Activated CD4-positive, alpha-beta T cell treated with anti-CD3 and anti-CD28 coated beads for 48 hours (primary cell): ENCODE measurements at regions not wholly inside any gene's neighbourhood (a gene's known extent, or its start where the extent isn't known, plus 50 kb on each side); places are given as distances from the start of the nearest gene placed in this dataset.
A peak's percentile ranks its signal among the peaks of the same experiment; 100 is the strongest.
"Not testable (repeated sequence)": the region's sequence is repeated elsewhere in the genome, so short reads cannot be mapped to it uniquely, and the experiment has no call there.

Source experiments
- DNase-seq: peaks from one replicate; pipeline ENCODE4 v3.0.0-alpha.2; 2020

GRCh38 chrX:89539150-89539549 is 382.6 kb upstream of the TGIF2LX start:
- DNase-seq = not testable (repeated sequence)

- not testable (repeated sequence) for DNase-seq
These were observed 364.6 kb upstream of the TGIF2LX start for GRCh38 chrX:89557146-89557545.

- not testable (repeated sequence) for DNase-seq
These were observed 359.6 kb upstream of the TGIF2LX start for GRCh38 chrX:89562079-89562478.

GRCh38 chrX:89563107-89563506 is 358.6 kb upstream of the TGIF2LX start:
- DNase-seq = not testable (repeated sequence)

GRCh38 chrX:89567787-89568186 is 353.9 kb upstream of the TGIF2LX start:
- not testable (repeated sequence) for DNase-seq

GRCh38 chrX:89581868-89582267 is 339.8 kb upstream of the TGIF2LX start:
- not testable (repeated sequence) for DNase-seq

DNA sequence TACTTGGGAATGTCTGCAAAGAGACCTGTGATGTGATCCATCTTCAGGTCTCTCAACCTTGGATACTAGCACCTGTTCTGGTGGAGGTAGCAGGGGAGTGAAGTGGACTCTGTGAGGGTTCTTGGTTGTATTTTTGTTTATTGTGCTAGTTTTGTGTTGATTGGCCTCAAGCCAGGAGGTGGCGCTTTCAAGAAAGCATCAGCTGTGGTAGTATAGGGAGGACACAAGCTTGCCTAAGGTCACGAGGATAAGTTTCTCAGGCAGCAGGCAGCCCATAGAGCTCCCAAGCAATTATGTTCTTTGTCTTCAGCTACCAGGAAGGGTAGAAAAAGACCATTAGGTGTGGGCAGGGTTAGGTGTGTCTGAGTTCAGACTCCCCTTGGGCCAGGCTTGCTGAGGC is 289.9 kb upstream of the TGIF2LX start:
- not testable (repeated sequence) for DNase-seq

GRCh38 chrX:89635887-89636286 is 285.8 kb upstream of the TGIF2LX start:
- DNase-seq = not testable (repeated sequence)

- DNase-seq = not testable (repeated sequence)
These were observed 263.0 kb upstream of the TGIF2LX start for GRCh38 chrX:89658662-89659061.

DNA sequence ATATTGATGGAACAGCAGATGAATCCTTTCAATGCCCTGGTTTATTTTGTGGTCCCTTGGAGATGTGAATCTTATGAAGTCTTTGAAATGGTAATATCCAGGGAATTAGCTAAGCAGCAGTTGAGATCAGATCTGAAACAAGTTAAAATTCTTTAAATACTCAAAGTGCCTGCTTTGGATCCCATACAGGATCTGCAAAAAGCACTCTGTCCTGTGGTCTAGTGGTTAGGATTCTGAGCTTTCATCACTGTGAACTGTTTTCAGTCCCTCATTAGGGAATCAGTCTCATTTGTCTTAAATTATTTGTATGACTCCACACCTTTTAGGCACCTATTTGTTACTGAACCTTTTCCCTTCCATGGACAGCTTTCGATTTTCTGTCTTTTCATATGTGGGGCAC is 215.2 kb upstream of the TGIF2LX start:
- not testable (repeated sequence) for DNase-seq

GRCh38 chrX:89707363-89707927 is 214.3 kb upstream of the TGIF2LX start:
- DNase-seq = not testable (repeated sequence)

DNA sequence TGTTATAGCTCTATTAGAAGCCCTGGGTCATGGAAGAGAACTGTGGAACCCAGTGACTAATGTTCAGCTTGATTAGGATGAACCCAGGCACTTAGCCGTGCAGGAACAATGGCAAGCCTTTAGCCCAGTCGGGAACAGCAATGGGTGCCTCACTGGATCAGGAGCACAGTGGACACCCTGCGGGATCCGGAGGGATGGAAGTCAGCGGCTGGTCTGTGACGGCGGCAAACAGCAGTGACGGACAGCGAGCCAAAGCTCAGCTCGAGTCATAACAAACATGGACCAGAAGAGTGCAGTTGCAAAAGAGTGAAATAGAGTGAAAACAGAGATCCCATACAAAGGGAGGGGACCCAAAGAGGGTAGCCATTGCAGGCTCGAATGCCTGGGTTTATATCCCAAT is 187.3 kb upstream of the TGIF2LX start:
- not testable (repeated sequence) for DNase-seq

DNA sequence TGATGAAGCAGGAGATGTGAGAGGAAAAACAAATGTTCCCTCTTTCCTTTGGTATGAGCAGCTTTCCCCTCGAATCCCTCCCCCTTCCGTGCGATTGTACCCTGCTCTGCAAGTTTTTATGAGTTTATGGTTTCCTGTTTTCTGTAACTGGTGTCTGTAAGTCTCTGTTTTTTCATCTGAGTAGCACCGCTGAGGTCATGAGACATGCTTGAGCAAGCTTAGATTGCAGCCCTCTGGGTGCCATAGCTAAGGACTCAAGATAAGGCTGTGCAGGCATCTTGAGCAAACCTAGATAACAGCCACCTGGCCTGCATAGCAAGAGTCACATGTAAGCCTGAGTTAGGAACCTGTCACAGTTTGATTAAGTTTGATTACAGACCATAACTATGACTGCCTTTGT is 165.2 kb upstream of the TGIF2LX start:
- not testable (repeated sequence) for DNase-seq

- not testable (repeated sequence) for DNase-seq
These were observed 163.9 kb upstream of the TGIF2LX start for GRCh38 chrX:89757767-89758166.

GRCh38 chrX:89759076-89759685 is 162.5 kb upstream of the TGIF2LX start:
- not testable (repeated sequence) for DNase-seq

DNA sequence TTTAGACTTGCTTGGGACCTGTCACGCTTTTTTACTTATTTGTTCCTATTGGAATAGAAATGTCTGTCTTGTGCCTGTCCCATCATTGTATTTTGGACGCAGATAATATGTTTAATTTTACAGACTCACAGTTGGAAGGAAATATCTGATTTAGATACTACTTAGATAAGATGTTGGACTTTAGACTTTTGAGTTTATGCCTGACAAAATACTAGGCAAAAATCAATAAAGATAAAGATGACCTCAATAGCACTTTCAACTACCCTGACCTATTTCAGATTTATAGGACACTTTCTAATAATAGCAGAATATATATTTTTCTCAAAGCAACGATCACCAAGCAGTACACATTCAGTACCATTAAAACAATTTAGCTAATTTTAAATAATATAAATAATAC is 150.1 kb upstream of the TGIF2LX start:
- DNase-seq = not testable (repeated sequence)

- not testable (repeated sequence) for DNase-seq
These were observed 110.3 kb upstream of the TGIF2LX start for GRCh38 chrX:89811440-89811839.

- not testable (repeated sequence) for DNase-seq
These were observed 82.0 kb upstream of the TGIF2LX start for GRCh38 chrX:89839723-89840122.

DNA sequence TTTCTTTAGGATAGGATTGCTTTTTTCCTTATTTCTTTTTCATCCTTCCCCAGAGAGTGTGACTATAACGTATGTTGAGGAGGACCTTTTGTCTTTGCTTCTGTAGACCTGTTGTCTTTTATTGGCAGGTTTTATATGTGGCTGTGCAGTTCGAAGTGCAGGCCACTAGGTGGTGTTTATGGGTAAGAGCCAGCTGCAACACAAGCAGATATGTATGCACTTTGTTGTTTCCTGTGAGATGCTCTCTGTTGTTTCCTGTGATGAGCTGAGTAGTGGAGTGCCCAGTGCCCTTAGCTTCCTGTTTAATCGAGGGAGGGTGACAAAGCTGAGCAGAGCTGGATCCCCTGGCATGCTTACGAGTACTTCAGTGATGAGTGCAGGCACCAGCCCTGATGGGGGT is 50.0 kb upstream of the TGIF2LX start:
- DNase-seq = peak; percentile 1
